ENCODE measurements at regions not wholly inside any gene's neighbourhood (a gene's known extent, or its start where the extent isn't known, plus 50 kb on each side); places are given as distances from the start of the nearest gene placed in this dataset.

DNA sequence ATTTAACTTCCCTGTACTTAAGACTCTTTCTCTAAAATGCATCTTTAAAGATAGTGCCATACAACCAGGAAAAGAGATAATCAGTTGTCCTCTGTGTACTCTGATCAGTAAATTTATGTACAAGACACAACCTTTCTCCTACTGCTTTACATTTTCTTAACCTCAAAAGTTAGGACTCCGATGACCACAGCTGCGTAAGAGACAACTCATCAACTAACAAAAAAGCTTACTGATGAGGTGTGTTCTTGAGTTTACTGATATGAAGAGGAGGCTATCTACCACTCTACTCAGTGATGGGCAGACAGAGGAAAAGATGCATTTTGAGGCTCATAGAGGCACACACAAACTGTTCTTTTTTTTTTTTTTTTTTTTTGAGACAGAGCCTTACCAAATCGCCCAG lies 71.4 kb upstream of the HIF1A start:
- no peak for TF ChIP-seq CTCF (IDR thresholded peaks at IDR 0.05)
- no peak for TF ChIP-seq POLR2A (IDR thresholded peaks at IDR 0.05)
- TF ChIP-seq POLR2AphosphoS5 (IDR thresholded peaks at IDR 0.05): no peak

Data from sigmoid colon (tissue), 4 donors.